B cell (primary cell): ENCODE measurements at regions not wholly inside any gene's neighbourhood (a gene's known extent, or its start where the extent isn't known, plus 50 kb on each side); places are given as distances from the start of the nearest gene placed in this dataset.

Experiments
- ATAC-seq: fragments of 200-7000 bp; cut with Tn5 transposase; one replicate; pipeline ENCODE4 v1.10.0; 2021; ENCODE audit warnings: low read depth, mild to moderate bottlenecking, moderate number of reproducible peaks, moderate library complexity
- CTCF ChIA-PET: fragments of 350-600 bp; sonication (Branson Sonifier 250); formaldehyde crosslinking; loops from one replicate; lab custom pipeline; 2021; ENCODE audit warnings: antibody characterized with exemption, inconsistent platforms; lab: Charles Lee
- POLR2A ChIA-PET: fragments of 350-600 bp; sonication (Branson Sonifier 250); formaldehyde crosslinking; loops from one replicate; lab custom pipeline; 2021; ENCODE audit warnings: antibody characterized with exemption; lab: Charles Lee
- DNase-seq: peaks from one replicate; pipeline ENCODE4 v3.0.0; 2013
- H2AFZ ChIP-seq: 2 replicates; pipeline ENCODE4 v1.6.1; 2012; ENCODE audit warnings: mild to moderate bottlenecking, low read depth, low read length; ENCODE audit not compliant: insufficient read depth, poor library complexity, severe bottlenecking
- H3K27ac ChIP-seq, 2 donors: 1 replicate in 1 of 2; 2 replicates in 1 of 2; pipeline ENCODE4 v1.5.1; 2012 to 2013; ENCODE audit warnings: low read length in 2 of 2, mild to moderate bottlenecking in 2 of 2, moderate library complexity in 1 of 2
- H3K27me3 ChIP-seq, 4 experiments: fragments of 200-600 bp in 1 of 4; sonication (generic) in 1 of 4; replicated peaks in 1 of 4; 1 replicate in 2 of 4; 2 replicates in 2 of 4; pipeline versions ENCODE4 v1.6.1 to v1.7.0; 2013 to 2016; ENCODE audit warnings: low read length in 3 of 4, mild to moderate bottlenecking in 2 of 4, mixed read lengths in 1 of 4, moderate library complexity in 1 of 4; ENCODE audit not compliant: insufficient read depth in 4 of 4, control insufficient read depth in 3 of 4; ENCODE audit errors: control extremely low read depth in 1 of 4
- H3K36me3 ChIP-seq, 2 experiments: replicated peaks in 1 of 2; 1 replicate in 1 of 2; 2 replicates in 1 of 2; pipeline versions ENCODE4 v1.6.1 to v1.7.1; 2013; ENCODE audit warnings: low read length in 1 of 2; ENCODE audit not compliant: insufficient read depth in 2 of 2, control insufficient read depth in 1 of 2; ENCODE audit errors: control extremely low read depth in 1 of 2, extremely low read depth in 1 of 2
- H3K4me1 ChIP-seq, 2 donors: fragments of 200-600 bp in 1 of 2; sonication (generic) in 1 of 2; 1 replicate in 1 of 2; 2 replicates in 1 of 2; pipeline versions ENCODE4 v1.5.1 to v1.6.1; 2013 to 2017; ENCODE audit warnings: low read length in 2 of 2; ENCODE audit not compliant: control insufficient read depth in 2 of 2, insufficient read depth in 2 of 2
- H3K4me2 ChIP-seq: replicated peaks from 2 replicates; pipeline ENCODE3; 2012; ENCODE audit warnings: mild to moderate bottlenecking, low read depth, low read length; ENCODE audit not compliant: poor library complexity, severe bottlenecking
- H3K4me3 ChIP-seq, 5 experiments: fragments of 200-600 bp in 1 of 5; sonication (generic) in 1 of 5; 1 replicate in 3 of 5; 2 replicates in 2 of 5; pipeline versions ENCODE4 v1.5.1 to v1.7.0; 2011 to 2016; ENCODE audit warnings: low read length in 4 of 5, mild to moderate bottlenecking in 4 of 5, low read depth in 2 of 5, control low read depth in 1 of 5, moderate library complexity in 1 of 5; ENCODE audit not compliant: insufficient read depth in 1 of 5; ENCODE audit errors: control extremely low read depth in 1 of 5, extremely low read depth in 1 of 5
- H3K79me2 ChIP-seq: fragments of 200-600 bp; sonication (generic); one replicate; pipeline ENCODE4 v1.6.0; 2016; ENCODE audit warnings: low read length; ENCODE audit not compliant: control insufficient read depth, insufficient read depth
- H3K9ac ChIP-seq: fragments of 200-600 bp; sonication (generic); 2 replicates; pipeline ENCODE4 v1.6.1; 2017; ENCODE audit warnings: mild to moderate bottlenecking, low read length, moderate library complexity
- H3K9me3 ChIP-seq, 3 donors: one replicate each; pipeline versions ENCODE4 v1.6.1 to v1.7.1; 2013; ENCODE audit warnings: low read length in 2 of 3; ENCODE audit not compliant: control insufficient read depth in 2 of 3, insufficient read depth in 1 of 3; ENCODE audit errors: control extremely low read depth in 1 of 3
- H4K20me1 ChIP-seq: 2 replicates; pipeline ENCODE4 v1.6.0; 2012; ENCODE audit warnings: mild to moderate bottlenecking, low read length; ENCODE audit not compliant: insufficient read depth, control insufficient read depth, poor library complexity, severe bottlenecking
- H3K27ac Mint-ChIP-seq: one replicate; pipeline ENCODE4 v1.8.0; 2021; ENCODE audit warnings: mixed read lengths
- H3K27me3 Mint-ChIP-seq: one replicate; pipeline ENCODE4 v1.8.0; 2021; ENCODE audit warnings: mixed read lengths
- H3K4me1 Mint-ChIP-seq: one replicate; pipeline ENCODE4 v1.8.0; 2021; ENCODE audit warnings: mixed read lengths
- H3K4me3 Mint-ChIP-seq: one replicate; pipeline ENCODE4 v1.8.0; 2021; ENCODE audit warnings: mixed read lengths
- H3K9me3 Mint-ChIP-seq: one replicate; pipeline ENCODE4 v1.8.0; 2022; ENCODE audit warnings: mixed read lengths; ENCODE audit not compliant: insufficient read depth
- EZH2 ChIP-seq: IDR thresholded peaks from 2 replicates; pipeline ENCODE4 v1.6.1; 2012; ENCODE audit warnings: borderline replicate concordance, low read depth, mild to moderate bottlenecking, moderate library complexity, low read length; ENCODE audit not compliant: insufficient read depth, poor library complexity, severe bottlenecking
- WGBS: methylation state at CpG from one replicate; pipeline ENCODE4 v1.1.5; 2013; ENCODE audit warnings: missing lambda C conversion rate; ENCODE audit not compliant: insufficient coverage; 5-methylcytosine and 5-hydroxymethylcytosine counted together
- intact Hi-C: fragments of 100-400 bp; cut with micrococcal nuclease; formaldehyde crosslinking; loops from one replicate; pipeline ENCODE4 v1.10.0; 2022
- TF ChIP-seq, protein P1 (sequence below): fragments of 200-600 bp; IDR thresholded peaks from one replicate; pipeline ENCODE4 v1.8.0; 2022; ENCODE audit warnings: antibody characterized with exemption, mild to moderate bottlenecking

DNA sequence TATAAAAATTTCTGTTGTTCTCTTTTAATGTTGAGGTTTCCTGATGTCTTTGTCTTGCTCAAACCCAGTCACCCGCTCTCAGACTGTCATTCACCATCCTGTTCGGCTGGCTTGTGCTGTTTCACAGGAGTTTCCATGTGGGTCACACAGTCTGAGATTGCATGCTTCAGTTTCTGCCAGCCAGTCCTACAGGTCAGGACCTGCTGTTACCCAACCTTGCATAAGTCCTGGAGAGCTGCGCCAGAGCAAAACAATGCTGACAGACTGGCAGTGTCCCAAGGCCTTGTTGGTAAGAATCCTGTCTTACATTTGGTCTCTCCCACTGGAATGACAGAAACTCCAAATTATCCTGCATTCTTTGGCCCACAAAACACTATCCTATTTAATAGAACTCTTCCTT lies 340.0 kb upstream of the SLITRK5 start:
- H2AFZ ChIP-seq, result no peak overlapping the region
- Mint-ChIP-seq H3K4me1 (no peaks in the 10 kb centered on the region), H3K27me3 (no peaks in the 10 kb centered on the region), H3K4me3 (no peak overlapping the region), H3K9me3 (peaks cover 5% of the 10 kb centered on the region), H3K27ac (no peak overlapping the region)
- H3K36me3 ChIP-seq, result no peaks in the 10 kb centered on the region
- DNase-seq, result no peak
- no peaks in the 10 kb centered on the region for H3K79me2 ChIP-seq
- H3K27ac ChIP-seq, result no peak overlapping the region
- no peak overlapping the region for H3K4me2 ChIP-seq
- TF ChIP-seq EZH2, result no peak
- TF ChIP-seq, protein P1, sequence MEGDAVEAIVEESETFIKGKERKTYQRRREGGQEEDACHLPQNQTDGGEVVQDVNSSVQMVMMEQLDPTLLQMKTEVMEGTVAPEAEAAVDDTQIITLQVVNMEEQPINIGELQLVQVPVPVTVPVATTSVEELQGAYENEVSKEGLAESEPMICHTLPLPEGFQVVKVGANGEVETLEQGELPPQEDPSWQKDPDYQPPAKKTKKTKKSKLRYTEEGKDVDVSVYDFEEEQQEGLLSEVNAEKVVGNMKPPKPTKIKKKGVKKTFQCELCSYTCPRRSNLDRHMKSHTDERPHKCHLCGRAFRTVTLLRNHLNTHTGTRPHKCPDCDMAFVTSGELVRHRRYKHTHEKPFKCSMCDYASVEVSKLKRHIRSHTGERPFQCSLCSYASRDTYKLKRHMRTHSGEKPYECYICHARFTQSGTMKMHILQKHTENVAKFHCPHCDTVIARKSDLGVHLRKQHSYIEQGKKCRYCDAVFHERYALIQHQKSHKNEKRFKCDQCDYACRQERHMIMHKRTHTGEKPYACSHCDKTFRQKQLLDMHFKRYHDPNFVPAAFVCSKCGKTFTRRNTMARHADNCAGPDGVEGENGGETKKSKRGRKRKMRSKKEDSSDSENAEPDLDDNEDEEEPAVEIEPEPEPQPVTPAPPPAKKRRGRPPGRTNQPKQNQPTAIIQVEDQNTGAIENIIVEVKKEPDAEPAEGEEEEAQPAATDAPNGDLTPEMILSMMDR, result no peak
- no peak for ATAC-seq
- H3K4me3 ChIP-seq, result no peak overlapping the region
- intact Hi-C loops, result no loop called here
- POLR2A ChIA-PET, result no interaction called here
- peaks cover 1 to 9% (median 4%) of the 10 kb centered on the region in 3 donors for H3K9me3 ChIP-seq
- H3K9ac ChIP-seq, result no peak overlapping the region
- CTCF ChIA-PET, result no interaction called here
- WGBS, result 65% methylated on average over 3 of the region's 3 CpGs
- H3K4me1 ChIP-seq, result no peaks in the 10 kb centered on the region
- no peaks in the 10 kb centered on the region for H4K20me1 ChIP-seq
- H3K27me3 ChIP-seq, result no peaks in the 10 kb centered on the region

- no peaks in the 10 kb centered on the region for H3K27me3 Mint-ChIP-seq
- TF ChIP-seq, protein P1, result no peak
- TF ChIP-seq EZH2, result no peak
- Histone ChIP-seq H2AFZ (no peak overlapping the region), H3K9me3 (peaks cover 0 to 9% (median 1%) of the 10 kb centered on the region in 3 donors), H3K27ac (no peak overlapping the region), H3K36me3 (no peaks in the 10 kb centered on the region), H3K4me3 (no peak overlapping the region), H3K27me3 (no peaks in the 10 kb centered on the region), H3K79me2 (no peaks in the 10 kb centered on the region), H4K20me1 (no peaks in the 10 kb centered on the region), H3K9ac (no peak overlapping the region), H3K4me1 (no peaks in the 10 kb centered on the region), H3K4me2 (no peak overlapping the region)
- no peak overlapping the region for H3K27ac Mint-ChIP-seq
- DNase-seq (no peak), ATAC-seq (no peak)
- no peaks in the 10 kb centered on the region for H3K4me1 Mint-ChIP-seq
- WGBS, result 87% methylated on average over 3 of the region's 5 CpGs
- intact Hi-C loops, result no loop called here
- H3K4me3 Mint-ChIP-seq, result no peak overlapping the region
- POLR2A ChIA-PET, result no interaction called here
- peaks cover 2% of the 10 kb centered on the region for H3K9me3 Mint-ChIP-seq
- CTCF ChIA-PET, result no interaction called here
Observed at GRCh38 chr13:87333599-87333998, 337.6 kb upstream of the SLITRK5 start.
